GM20431 (cell line): ENCODE measurements at regions not wholly inside any gene's neighbourhood (a gene's known extent, or its start where the extent isn't known, plus 50 kb on each side); places are given as distances from the start of the nearest gene placed in this dataset.
"Not testable (repeated sequence)": the region's sequence is repeated elsewhere in the genome, so short reads cannot be mapped to it uniquely, and the experiment has no call there.

Source experiments
- in situ Hi-C: fragments of 300-500 bp; cut with MseI, MboI; formaldehyde crosslinking; loops from one replicate; pipeline ENCODE4 v1.15.0; 2020; ENCODE audit warnings: low sequenced_read_pairs; ENCODE audit not compliant: unreplicated experiment

GRCh38 chr5:18379189-18379588 lies 744.9 kb downstream of the TAF11L14 start:
- in situ Hi-C loops = no loop called here

GRCh38 chr5:18380729-18381362 lies 746.6 kb downstream of the TAF11L14 start:
- in situ Hi-C loops = no loop called here

- in situ Hi-C loops = no loop called here
Observed at GRCh38 chr5:18393565-18394442, 759.5 kb downstream of the TAF11L14 start.

- in situ Hi-C loops = no loop called here
Observed at GRCh38 chr5:18394443-18394804, 760.2 kb downstream of the TAF11L14 start.

- in situ Hi-C loops = no loop called here
Observed at GRCh38 chr5:18395126-18396110, 761.2 kb downstream of the TAF11L14 start.

- in situ Hi-C loops = no loop called here
Observed at GRCh38 chr5:18397371-18397770, 763.1 kb downstream of the TAF11L14 start.

- in situ Hi-C loops = no loop called here
Observed at GRCh38 chr5:18397891-18398290, 763.6 kb downstream of the TAF11L14 start.

GRCh38 chr5:18399461-18400327 lies 765.4 kb downstream of the TAF11L14 start:
- in situ Hi-C loops = not testable (repeated sequence)

- in situ Hi-C loops = no loop called here
Observed at GRCh38 chr5:18403141-18403540, 768.9 kb downstream of the TAF11L14 start.

- in situ Hi-C loops = no loop called here
Observed at GRCh38 chr5:18403941-18404438, 769.7 kb downstream of the TAF11L14 start.

GRCh38 chr5:18420711-18421110 lies 786.5 kb downstream of the TAF11L14 start:
- in situ Hi-C loops = no loop called here

GRCh38 chr5:18433336-18433735 lies 799.1 kb downstream of the TAF11L14 start:
- in situ Hi-C loops = no loop called here

- in situ Hi-C loops = no loop called here
Observed at GRCh38 chr5:18438126-18438525, 803.9 kb downstream of the TAF11L14 start.

GRCh38 chr5:18455521-18455920 lies 821.3 kb downstream of the TAF11L14 start:
- in situ Hi-C loops = no loop called here

- in situ Hi-C loops = no loop called here
Observed at GRCh38 chr5:18457255-18457654, 823.0 kb downstream of the TAF11L14 start.

GRCh38 chr5:18461766-18462165 lies 827.5 kb downstream of the TAF11L14 start:
- in situ Hi-C loops = no loop called here

GRCh38 chr5:18465833-18466681 lies 831.8 kb downstream of the TAF11L14 start:
- in situ Hi-C loops = no loop called here

- in situ Hi-C loops = no loop called here
Observed at GRCh38 chr5:18466731-18467130, 832.5 kb downstream of the TAF11L14 start.
